ENCODE measurements at regions not wholly inside any gene's neighbourhood (a gene's known extent, or its start where the extent isn't known, plus 50 kb on each side); places are given as distances from the start of the nearest gene placed in this dataset.
A peak's percentile ranks its signal among the peaks of the same experiment; 100 is the strongest.

DNA sequence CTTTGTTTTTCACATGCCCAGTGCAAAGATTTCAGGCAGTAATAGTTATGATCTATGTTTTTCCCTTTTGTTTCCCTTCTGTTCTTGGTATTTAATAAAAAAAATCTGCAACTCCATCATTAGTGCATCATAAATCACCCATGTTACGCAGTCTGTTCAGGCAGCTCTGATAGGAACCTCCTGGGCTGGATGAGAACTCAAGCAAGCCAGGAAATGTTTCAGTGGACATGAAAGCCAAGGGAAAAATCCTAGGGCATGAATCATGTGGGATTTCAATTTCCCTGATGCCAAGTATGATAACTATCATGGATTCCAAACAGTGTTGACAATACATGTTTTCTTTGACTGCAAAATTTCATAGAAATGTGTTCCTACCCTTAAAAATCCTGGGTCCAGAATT, 119.7 kb upstream of the TARS1 start:
- no peak for TF ChIP-seq CTCF (IDR thresholded peaks at IDR 0.05; ENCODE audit: extremely low read depth in 1 of 2, insufficient read depth in 1 of 2, low read depth in 1 of 2, low read length in 2 of 2)
- no peak for TF ChIP-seq POLR2A (IDR thresholded peaks at IDR 0.05; ENCODE audit: low read depth, low read length)
- TF ChIP-seq POLR2AphosphoS5 (IDR thresholded peaks at IDR 0.05; ENCODE audit: insufficient read depth, low read depth, low read length) = peak; percentile 68
- TF ChIP-seq EZH2 (IDR thresholded peaks at IDR 0.05; ENCODE audit: borderline replicate concordance, low read depth, low read length, severe bottlenecking) = no peak
- TF ChIP-seq FOS (IDR thresholded peaks at IDR 0.05; ENCODE audit: borderline replicate concordance, insufficient read depth, low read length) = peak; percentile 83
- TF ChIP-seq MAX (IDR thresholded peaks at IDR 0.05; ENCODE audit: insufficient read depth, insufficient read length) = no peak
- TF ChIP-seq GATA2 (IDR thresholded peaks at IDR 0.05; ENCODE audit: insufficient read depth, insufficient read length, low read depth, low read length) = peak; percentile 99
- no peak for TF ChIP-seq MYC (IDR thresholded peaks at IDR 0.05; ENCODE audit: low read depth, low read length)

Data from endothelial cell of umbilical vein (primary cell).